ENCODE measurements at regions not wholly inside any gene's neighbourhood (a gene's known extent, or its start where the extent isn't known, plus 50 kb on each side); places are given as distances from the start of the nearest gene placed in this dataset.
"Not testable (repeated sequence)": the region's sequence is repeated elsewhere in the genome, so short reads cannot be mapped to it uniquely, and the experiment has no call there.

GRCh38 chr15:38992506-38992905, 427.9 kb upstream of the RASGRP1 start:
- no peak for DNase-seq

DNA sequence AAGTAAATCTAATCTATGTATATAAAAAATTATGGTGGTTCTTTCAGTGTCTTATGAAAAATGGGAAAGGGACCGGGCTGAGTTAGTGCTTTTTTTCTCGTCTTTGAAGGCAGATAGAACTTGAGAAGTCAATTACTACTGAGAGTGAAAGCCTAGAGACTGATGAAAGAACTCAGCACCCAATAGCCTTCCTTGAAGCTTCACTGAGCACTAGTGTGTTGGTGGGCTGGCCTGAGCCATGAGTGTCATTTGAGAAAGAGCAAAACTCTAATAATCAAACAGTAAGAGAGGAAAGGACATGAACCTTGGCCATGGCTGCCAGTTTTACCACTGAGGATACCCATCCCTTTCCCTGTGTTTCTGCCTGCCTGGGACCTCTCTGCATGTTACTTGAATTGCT, 428.3 kb upstream of the RASGRP1 start:
- DNase-seq, result no peak

GRCh38 chr15:38994310-38994709, 429.7 kb upstream of the RASGRP1 start:
- no peak for DNase-seq

DNA sequence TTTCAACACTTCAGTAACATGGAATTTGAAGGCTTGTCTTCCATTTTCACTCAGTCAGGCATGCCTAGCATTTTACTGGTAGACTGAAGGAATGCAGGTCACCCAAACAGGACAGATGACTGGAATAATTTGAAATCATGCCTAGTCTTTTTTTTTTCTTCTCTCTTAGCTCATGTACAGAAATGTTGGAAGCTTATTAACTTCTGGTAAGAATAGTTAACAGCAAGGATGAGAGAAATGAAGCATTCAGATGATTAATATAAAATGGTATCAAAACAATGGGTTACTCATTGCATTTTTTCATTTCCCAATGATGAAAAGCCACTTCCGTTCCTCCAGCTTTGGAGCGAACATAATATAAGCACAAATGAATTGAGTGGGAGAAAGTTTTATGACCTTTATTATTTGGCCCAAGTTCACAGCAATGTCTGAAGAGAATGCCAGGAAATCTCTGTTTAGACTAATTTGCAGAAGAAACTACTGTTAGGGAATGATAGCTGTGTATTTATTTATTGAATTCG, 431.6 kb upstream of the RASGRP1 start:
- no peak for DNase-seq

GRCh38 chr15:38997841-38998240, 433.2 kb upstream of the RASGRP1 start:
- no peak for DNase-seq

DNA sequence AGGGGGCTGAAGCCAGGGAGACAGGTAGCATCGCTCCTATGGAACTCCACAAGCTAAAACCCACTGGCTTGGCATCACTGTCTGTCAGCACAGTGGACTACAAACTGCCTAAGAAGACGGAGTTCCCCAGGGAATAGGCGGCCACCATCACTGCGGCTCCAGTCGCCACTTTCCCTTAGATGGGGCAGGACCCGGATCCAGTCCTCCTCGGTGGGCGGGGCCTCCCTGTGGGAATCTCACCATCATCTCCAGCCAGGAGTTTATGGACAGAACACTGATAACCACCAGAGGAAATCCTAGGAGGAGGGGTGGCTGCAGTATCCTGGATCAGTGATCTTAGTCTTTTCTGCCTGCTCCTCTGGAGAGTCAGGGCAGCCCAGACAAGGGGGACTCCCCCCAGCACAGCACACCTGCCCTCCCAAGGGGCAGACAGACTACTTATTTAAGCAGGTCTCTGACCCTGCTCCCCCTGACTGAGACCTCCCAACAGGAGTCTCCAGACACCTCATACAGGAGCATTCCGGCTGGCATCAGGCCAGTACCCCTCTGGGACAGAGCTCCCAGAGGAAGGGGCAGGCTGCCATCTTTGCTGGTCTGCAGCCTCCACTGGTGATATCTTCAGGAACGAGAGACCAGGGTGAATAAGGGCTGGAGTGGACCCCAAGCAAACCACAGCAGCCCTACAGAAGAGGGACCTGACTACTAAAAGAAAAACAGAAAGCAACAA, 435.6 kb upstream of the RASGRP1 start:
- no peak for DNase-seq

GRCh38 chr15:39009740-39010139, 445.1 kb upstream of the RASGRP1 start:
- no peak for DNase-seq

GRCh38 chr15:39011066-39011465, 446.5 kb upstream of the RASGRP1 start:
- DNase-seq, result not testable (repeated sequence)

GRCh38 chr15:39013262-39013661, 448.6 kb upstream of the RASGRP1 start:
- no peak for DNase-seq

DNA sequence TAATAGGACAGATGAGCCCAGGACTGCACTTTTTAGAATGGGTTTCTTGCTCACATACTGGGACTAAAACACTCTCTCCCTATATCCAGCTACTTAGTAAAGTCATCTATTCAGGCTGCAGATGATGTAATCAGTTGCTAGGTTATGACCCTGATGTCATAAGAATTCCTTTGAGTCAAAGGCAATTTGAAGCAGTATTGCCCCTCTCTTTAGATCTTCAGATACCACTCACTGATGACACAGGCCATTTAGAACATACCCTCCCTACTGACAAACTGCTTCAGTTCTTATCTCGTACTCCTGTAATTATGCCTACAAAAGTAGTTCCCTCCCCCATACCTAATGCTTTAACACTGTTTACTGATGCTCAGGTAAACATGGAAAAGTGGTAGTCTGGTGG, 450.1 kb upstream of the RASGRP1 start:
- DNase-seq, result no peak

DNA sequence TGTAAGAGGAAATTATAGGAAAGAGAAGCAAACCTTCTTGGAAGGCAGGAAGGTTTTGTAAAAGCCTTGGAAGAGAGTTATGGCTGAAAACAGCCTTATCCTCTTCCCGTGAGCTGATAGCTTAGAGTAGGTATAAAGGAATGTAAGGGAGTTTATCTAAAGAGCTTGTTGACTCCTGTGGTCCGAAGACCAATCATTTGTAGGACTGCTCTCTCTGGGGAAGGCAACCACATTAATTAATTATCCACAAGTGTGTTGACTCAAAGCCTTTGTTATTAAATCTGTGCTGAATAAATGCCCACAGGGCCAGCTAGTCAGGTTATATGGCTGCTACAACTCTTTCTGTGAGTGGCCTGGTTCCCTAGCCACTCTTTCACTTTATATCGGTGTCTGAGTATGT, 452.1 kb upstream of the RASGRP1 start:
- no peak for DNase-seq

GRCh38 chr15:39018966-39019365, 454.4 kb upstream of the RASGRP1 start:
- DNase-seq, result no peak

- no peak for DNase-seq
Observed at GRCh38 chr15:39021341-39021740, 456.7 kb upstream of the RASGRP1 start.

DNA sequence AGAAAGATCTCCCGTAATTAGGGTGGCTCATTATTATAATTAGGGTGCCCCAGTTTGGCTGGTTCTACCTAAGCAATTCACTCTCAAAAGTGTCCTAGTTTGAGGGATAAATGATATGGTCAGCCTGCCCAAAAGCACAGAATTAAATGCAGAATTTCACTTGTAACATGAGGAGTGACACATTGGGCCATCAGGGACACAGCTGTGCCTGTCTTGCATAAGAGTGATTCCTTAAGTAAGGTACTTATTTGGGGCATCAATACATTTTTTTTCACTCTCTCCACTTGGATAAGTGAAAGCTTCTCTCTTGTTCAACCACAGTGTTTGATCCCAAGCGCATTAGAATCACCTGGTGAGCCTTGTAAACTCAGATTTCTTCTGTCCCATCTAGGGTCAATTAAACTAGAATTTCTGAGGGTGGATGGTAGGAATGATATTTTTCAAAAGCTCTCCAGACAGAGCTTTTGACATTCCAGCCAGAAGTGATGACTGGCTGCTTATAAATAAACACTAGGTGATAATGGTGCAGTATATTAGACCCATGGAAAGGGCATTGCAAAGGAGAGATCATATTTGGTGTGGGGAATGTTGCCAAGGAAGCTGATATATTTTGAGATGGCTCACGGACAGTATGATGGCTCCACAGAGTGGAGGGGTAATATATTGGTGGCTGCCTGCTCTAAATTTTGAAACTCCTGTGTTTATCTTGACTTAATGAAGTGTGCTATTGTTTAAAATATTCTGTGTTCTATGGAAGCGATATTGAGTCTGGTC, 458.1 kb upstream of the RASGRP1 start:
- DNase-seq, result no peak

DNA sequence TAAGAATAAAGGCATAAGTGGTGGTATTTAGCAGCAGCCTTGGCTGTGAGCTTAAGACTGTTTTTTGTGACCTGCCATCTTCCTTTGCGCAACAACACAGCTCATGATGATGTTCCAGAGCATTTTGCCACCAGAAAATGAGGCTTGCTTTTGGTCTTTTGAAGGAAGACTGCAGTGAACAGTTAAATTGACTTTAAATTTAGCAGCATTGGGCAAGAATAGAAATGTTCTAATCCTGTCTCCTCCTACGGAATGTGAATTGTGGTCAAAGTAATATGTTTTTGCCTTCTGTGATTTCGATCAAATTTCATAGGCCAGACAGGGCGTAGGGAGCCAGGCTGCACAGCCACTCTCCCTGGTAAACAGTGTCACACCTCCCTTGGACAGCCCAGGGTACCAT, 460.7 kb upstream of the RASGRP1 start:
- DNase-seq, result no peak

- DNase-seq, result no peak
Observed at GRCh38 chr15:39025881-39026280, 461.3 kb upstream of the RASGRP1 start.

DNA sequence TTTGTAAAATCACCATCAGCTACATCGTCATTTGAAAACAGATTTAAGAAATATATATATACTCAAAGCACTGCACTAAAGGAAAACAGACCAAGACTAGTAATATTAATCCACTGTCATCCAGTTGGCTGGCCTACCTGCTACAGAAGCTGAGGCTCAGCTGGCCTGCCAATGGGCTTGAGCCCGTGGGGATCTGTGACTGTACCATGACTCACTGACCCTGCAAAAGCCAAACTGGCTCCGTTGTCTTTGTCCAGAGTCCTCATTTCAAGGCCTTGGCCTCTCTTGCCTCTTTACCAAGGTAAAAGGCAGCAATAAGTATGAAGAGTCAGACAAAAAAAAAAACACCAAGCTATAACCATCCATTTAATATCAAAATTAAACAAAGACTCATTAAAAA, 463.5 kb upstream of the RASGRP1 start:
- DNase-seq, result no peak

GRCh38 chr15:39029741-39030140, 465.1 kb upstream of the RASGRP1 start:
- DNase-seq, result no peak

- no peak for DNase-seq
Observed at GRCh38 chr15:39030291-39031070, 465.9 kb upstream of the RASGRP1 start.

DNA sequence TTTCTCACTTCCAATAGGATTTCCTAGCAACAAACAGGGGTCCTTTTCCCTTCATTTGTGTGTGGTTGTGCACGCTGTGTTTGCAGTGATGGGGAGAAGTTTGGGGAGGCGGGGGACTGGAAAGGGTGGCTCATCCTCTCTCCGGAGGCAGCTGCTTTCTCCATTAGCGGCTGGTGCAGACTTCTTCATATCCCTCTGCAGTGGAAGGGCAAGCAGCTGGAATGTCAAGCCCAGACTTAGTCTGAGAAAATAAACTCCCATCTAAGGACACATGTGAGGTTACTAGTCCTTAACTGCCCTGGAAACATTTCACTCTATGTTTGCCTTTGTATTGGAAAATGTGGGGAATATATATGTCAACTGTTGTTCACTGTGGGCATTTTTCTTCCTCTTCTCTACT, 467.0 kb upstream of the RASGRP1 start:
- DNase-seq, result no peak

- no peak for DNase-seq
Observed at GRCh38 chr15:39034816-39035215, 470.2 kb upstream of the RASGRP1 start.

- DNase-seq, result not testable (repeated sequence)
Observed at GRCh38 chr15:39037611-39038010, 473.0 kb upstream of the RASGRP1 start.

GRCh38 chr15:39040861-39041260, 476.2 kb upstream of the RASGRP1 start:
- DNase-seq, result no peak
